ENCODE measurements at regions not wholly inside any gene's neighbourhood (a gene's known extent, or its start where the extent isn't known, plus 50 kb on each side); places are given as distances from the start of the nearest gene placed in this dataset.

- Histone ChIP-seq H3K4me3 (no peak overlapping the region), H3K27me3 (ENCODE audit: control insufficient read depth in 2 of 2, insufficient read depth in 2 of 2, low read length in 2 of 2) (no peaks in the 10 kb centered on the region), H3K4me1 (replicated peaks in 1 of 2; ENCODE audit: control insufficient read depth in 2 of 2, insufficient read depth in 2 of 2, low read length in 2 of 2) (no peaks in the 10 kb centered on the region), H3K4me2 (ENCODE audit: insufficient read depth, low read length) (no peak overlapping the region), H3K27ac (ENCODE audit: extremely low read depth, low read depth, low read length) (no peak overlapping the region), H4K20me1 (replicated peaks; ENCODE audit: control insufficient read depth, insufficient read depth, low read length) (no peaks in the 10 kb centered on the region), H2AFZ (ENCODE audit: low read depth, low read length) (no peak overlapping the region), H3K9me1 (ENCODE audit: control insufficient read depth, insufficient read depth, low read length) (no peaks in the 10 kb centered on the region), H3K9ac (ENCODE audit: insufficient read depth in 1 of 2, low read depth in 2 of 2, low read length in 2 of 2) (no peak overlapping the region), H3K36me3 (ENCODE audit: control insufficient read depth, insufficient read depth, low read length) (no peaks in the 10 kb centered on the region), H3K79me2 (ENCODE audit: control insufficient read depth, insufficient read depth, low read length) (no peaks in the 10 kb centered on the region), H3K9me3 (replicated peaks; ENCODE audit: control insufficient read depth, insufficient read depth, low read depth, low read length) (no peaks in the 10 kb centered on the region)
- intact Hi-C loops (cut with micrococcal nuclease), result loop anchor here (10.0 kb wide), 2 partner anchors 959 to 1779 kb away; no protein-coding TSS in a partner anchor
- no peak for DNase-seq (ENCODE audit: extremely low read depth in 1 of 4, low spot score in 3 of 4)
- no peak for FAIRE-seq
- in situ Hi-C loops (cut with MboI), result loop anchor here (25.0 kb wide), 1 partner anchor 1207 kb away; no protein-coding TSS in a partner anchor
- no peak for ATAC-seq
- BruUV-seq (replicated peaks), result no TSS peak
- CTCF ChIA-PET (ENCODE audit: low intra/inter-chr PET ratio), result no interaction called here
- POLR2A ChIA-PET, result no interaction called here
- WGBS (ENCODE audit: insufficient coverage, low coverage, missing lambda C conversion rate), result 0% methylated on average over 4 of the region's 4 CpGs
- no peak for TF ChIP-seq HES1 (IDR thresholded peaks at IDR 0.05; ENCODE audit: low read depth)
- no peak for TF ChIP-seq ETV6 (IDR thresholded peaks at IDR 0.05; ENCODE audit: borderline replicate concordance in 1 of 2, low read depth in 2 of 2, low read length in 1 of 2)
- no peak for TF ChIP-seq ETV6 (CRISPR knock-in tag; IDR thresholded peaks at IDR 0.05; ENCODE audit: borderline replicate concordance)
- TF ChIP-seq ZNF212 (CRISPR knock-in tag; IDR thresholded peaks at IDR 0.05), result no peak
- no peak for TF ChIP-seq PRPF4 (IDR thresholded peaks at IDR 0.05; ENCODE audit: insufficient read depth, low read depth, low read length, poor library complexity, severe bottlenecking)
- TF ChIP-seq HDAC3 (IDR thresholded peaks at IDR 0.05; ENCODE audit: borderline replicate concordance, partially characterized antibody), result no peak
- no peak for TF ChIP-seq ZNF165 (CRISPR knock-in tag; IDR thresholded peaks at IDR 0.05; ENCODE audit: borderline replicate concordance)
- TF ChIP-seq POLR2G (IDR thresholded peaks at IDR 0.05; ENCODE audit: low read depth, low read length), result no peak
These were observed 68.7 kb upstream of the PRKG1 start for GRCh38 chr10:51005551-51005950.
